ENCODE measurements at regions not wholly inside any gene's neighbourhood (a gene's known extent, or its start where the extent isn't known, plus 50 kb on each side); places are given as distances from the start of the nearest gene placed in this dataset.

GRCh38 chr13:62210951-62211350 lies 795.3 kb upstream of the PCDH20 start:
- TF ChIP-seq, protein P1, sequence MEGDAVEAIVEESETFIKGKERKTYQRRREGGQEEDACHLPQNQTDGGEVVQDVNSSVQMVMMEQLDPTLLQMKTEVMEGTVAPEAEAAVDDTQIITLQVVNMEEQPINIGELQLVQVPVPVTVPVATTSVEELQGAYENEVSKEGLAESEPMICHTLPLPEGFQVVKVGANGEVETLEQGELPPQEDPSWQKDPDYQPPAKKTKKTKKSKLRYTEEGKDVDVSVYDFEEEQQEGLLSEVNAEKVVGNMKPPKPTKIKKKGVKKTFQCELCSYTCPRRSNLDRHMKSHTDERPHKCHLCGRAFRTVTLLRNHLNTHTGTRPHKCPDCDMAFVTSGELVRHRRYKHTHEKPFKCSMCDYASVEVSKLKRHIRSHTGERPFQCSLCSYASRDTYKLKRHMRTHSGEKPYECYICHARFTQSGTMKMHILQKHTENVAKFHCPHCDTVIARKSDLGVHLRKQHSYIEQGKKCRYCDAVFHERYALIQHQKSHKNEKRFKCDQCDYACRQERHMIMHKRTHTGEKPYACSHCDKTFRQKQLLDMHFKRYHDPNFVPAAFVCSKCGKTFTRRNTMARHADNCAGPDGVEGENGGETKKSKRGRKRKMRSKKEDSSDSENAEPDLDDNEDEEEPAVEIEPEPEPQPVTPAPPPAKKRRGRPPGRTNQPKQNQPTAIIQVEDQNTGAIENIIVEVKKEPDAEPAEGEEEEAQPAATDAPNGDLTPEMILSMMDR (conservative IDR thresholded peaks at IDR 0.05; ENCODE audit: low read length), result no peak
- no peak for TF ChIP-seq EZH2phosphoT487 (IDR thresholded peaks at IDR 0.05; ENCODE audit: borderline replicate concordance)

Measured in Loucy (cell line).